Testis (tissue), 2 donors: ENCODE measurements at regions not wholly inside any gene's neighbourhood (a gene's known extent, or its start where the extent isn't known, plus 50 kb on each side); places are given as distances from the start of the nearest gene placed in this dataset.
A peak's percentile ranks its signal among the peaks of the same experiment; 100 is the strongest.

ENCODE experiments used
- DNase-seq: peaks from one replicate; pipeline ENCODE4 v3.0.0-alpha.2; 2019
- H3K27ac ChIP-seq, 2 donors: fragments of 200-600 bp; sonication (generic); one replicate each; pipeline ENCODE4 v1.5.1; 2019
- H3K27me3 ChIP-seq: fragments of 200-600 bp; sonication (generic); one replicate; pipeline ENCODE4 v1.5.1; 2019
- H3K36me3 ChIP-seq: fragments of 200-600 bp; sonication (generic); one replicate; pipeline ENCODE4 v1.5.1; 2017; ENCODE audit warnings: low read depth; ENCODE audit errors: missing control alignments
- H3K4me1 ChIP-seq: fragments of 200-600 bp; sonication (generic); one replicate; pipeline ENCODE4 v1.5.1; 2019
- H3K4me3 ChIP-seq, 2 donors: fragments of 200-600 bp; sonication (generic); one replicate each; pipeline ENCODE4 v1.5.1; 2017 to 2019
- H3K9me3 ChIP-seq: fragments of 200-600 bp; sonication (generic); one replicate; pipeline ENCODE4 v1.5.1; 2017
- POLR2A ChIP-seq: fragments of 450-650 bp; IDR thresholded peaks from one replicate; pipeline ENCODE4 v1.6.1; 2017; ENCODE audit warnings: antibody characterized with exemption, mild to moderate bottlenecking, moderate library complexity
- WGBS, 2 donors: methylation state at CpG; one replicate each; pipeline ENCODE4 v1.1.5; 2018; 5-methylcytosine and 5-hydroxymethylcytosine counted together
- intact Hi-C: fragments of 100-400 bp; cut with DNase I; formaldehyde crosslinking; loops from one replicate; pipeline ENCODE4 v1.15.1; 2023; ENCODE audit warnings: low total_unique reads
- TF ChIP-seq, protein P1 (sequence below), 3 experiments: fragments of 450-650 bp in 2 of 3; fragments of 200-600 bp in 1 of 3; sonication (generic) in 1 of 3; IDR thresholded peaks; one replicate each; pipeline ENCODE4 v1.5.1; 2016 to 2019; ENCODE audit warnings: antibody characterized with exemption in 3 of 3, mild to moderate bottlenecking in 2 of 3, moderate library complexity in 1 of 3

GRCh38 chr13:50421473-50422130 is 406.4 kb downstream of the KCNRG start:
- Histone ChIP-seq H3K27me3 (no peaks in the 10 kb centered on the region), H3K4me3 (no peak overlapping the region), H3K9me3 (no peaks in the 10 kb centered on the region), H3K36me3 (no peaks in the 10 kb centered on the region), H3K4me1 (peaks cover 21% of the 10 kb centered on the region), H3K27ac (no peak overlapping the region)
- 29 to 37% methylated on average over 2 of the region's 2 CpGs for WGBS, 2 donors
- DNase-seq: no peak
- intact Hi-C loops: no loop called here
- TF ChIP-seq POLR2A: no peak
- TF ChIP-seq, protein P1, sequence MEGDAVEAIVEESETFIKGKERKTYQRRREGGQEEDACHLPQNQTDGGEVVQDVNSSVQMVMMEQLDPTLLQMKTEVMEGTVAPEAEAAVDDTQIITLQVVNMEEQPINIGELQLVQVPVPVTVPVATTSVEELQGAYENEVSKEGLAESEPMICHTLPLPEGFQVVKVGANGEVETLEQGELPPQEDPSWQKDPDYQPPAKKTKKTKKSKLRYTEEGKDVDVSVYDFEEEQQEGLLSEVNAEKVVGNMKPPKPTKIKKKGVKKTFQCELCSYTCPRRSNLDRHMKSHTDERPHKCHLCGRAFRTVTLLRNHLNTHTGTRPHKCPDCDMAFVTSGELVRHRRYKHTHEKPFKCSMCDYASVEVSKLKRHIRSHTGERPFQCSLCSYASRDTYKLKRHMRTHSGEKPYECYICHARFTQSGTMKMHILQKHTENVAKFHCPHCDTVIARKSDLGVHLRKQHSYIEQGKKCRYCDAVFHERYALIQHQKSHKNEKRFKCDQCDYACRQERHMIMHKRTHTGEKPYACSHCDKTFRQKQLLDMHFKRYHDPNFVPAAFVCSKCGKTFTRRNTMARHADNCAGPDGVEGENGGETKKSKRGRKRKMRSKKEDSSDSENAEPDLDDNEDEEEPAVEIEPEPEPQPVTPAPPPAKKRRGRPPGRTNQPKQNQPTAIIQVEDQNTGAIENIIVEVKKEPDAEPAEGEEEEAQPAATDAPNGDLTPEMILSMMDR (IDR thresholded peaks at IDR 0.05): no peak

- H3K27ac ChIP-seq: peak overlapping the region in 1 of 2 donors; percentile 16
- 71 to 72% methylated on average over 12 of the region's 12 CpGs for WGBS, 2 donors
- intact Hi-C loops: no loop called here
- peaks cover 29% of the 10 kb centered on the region for H3K4me1 ChIP-seq
- no peak overlapping the region for H3K4me3 ChIP-seq
- H3K27me3 ChIP-seq: no peaks in the 10 kb centered on the region
- H3K9me3 ChIP-seq: no peaks in the 10 kb centered on the region
- no peaks in the 10 kb centered on the region for H3K36me3 ChIP-seq
- TF ChIP-seq POLR2A: no peak
- TF ChIP-seq, protein P1 (IDR thresholded peaks at IDR 0.05): no peak
- DNase-seq: no peak
Measured at GRCh38 chr13:50422181-50423148, 407.2 kb downstream of the KCNRG start.

DNA sequence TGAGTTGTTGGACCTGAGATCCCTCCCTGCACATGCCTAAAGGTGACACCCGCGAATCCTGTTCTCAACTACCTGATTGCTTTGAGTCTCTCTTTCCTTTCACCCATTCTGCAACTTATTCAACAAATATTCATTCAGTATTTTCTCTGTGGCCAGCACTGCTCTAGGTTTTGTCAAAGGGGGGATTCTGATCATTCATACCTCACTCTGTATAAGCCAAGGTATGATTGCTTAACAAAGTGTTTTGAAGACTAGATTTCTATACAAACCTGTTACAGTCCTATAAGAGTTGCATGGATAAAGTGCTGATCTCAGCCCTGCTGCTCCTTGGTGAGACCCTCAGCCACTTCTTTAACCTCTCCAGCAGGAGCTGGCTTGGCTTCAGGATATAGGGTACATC is 409.7 kb downstream of the KCNRG start:
- Histone ChIP-seq H3K27me3 (no peaks in the 10 kb centered on the region), H3K9me3 (no peaks in the 10 kb centered on the region), H3K4me3 (no peak overlapping the region), H3K4me1 (peaks cover 22% of the 10 kb centered on the region), H3K27ac (no peak overlapping the region), H3K36me3 (no peaks in the 10 kb centered on the region)
- no peak for DNase-seq
- intact Hi-C loops: no loop called here
- 88 to 98% methylated on average over 2 of the region's 2 CpGs for WGBS, 2 donors
- TF ChIP-seq, protein P1 (IDR thresholded peaks at IDR 0.05): no peak
- no peak for TF ChIP-seq POLR2A

DNA sequence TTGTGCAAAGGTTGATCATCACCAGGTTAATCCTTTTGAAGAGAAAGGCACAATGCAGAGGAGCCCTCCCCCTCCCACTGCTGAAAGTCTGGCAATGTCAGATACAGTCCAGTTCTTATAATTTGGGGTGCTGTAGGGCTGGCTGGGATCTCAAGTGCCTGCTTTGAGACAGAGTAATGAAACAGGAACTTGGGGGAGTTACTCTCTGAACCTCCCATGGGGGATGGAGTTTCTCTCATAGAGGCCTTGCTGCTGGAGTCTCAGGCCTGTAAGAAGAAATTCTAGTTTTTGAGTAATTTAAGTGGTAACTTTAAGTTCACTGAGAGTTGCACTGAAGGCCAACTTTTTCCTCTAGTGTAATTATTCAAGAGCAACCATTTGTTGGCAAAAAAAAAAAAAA is 410.5 kb downstream of the KCNRG start:
- intact Hi-C loops: no loop called here
- Histone ChIP-seq H3K27ac (no peak overlapping the region), H3K9me3 (no peaks in the 10 kb centered on the region), H3K4me1 (peaks cover 20% of the 10 kb centered on the region), H3K36me3 (no peaks in the 10 kb centered on the region), H3K27me3 (no peaks in the 10 kb centered on the region), H3K4me3 (no peak overlapping the region)
- TF ChIP-seq, protein P1 (IDR thresholded peaks at IDR 0.05): no peak
- TF ChIP-seq POLR2A: no peak
- no peak for DNase-seq
